ENCODE measurements at regions not wholly inside any gene's neighbourhood (a gene's known extent, or its start where the extent isn't known, plus 50 kb on each side); places are given as distances from the start of the nearest gene placed in this dataset.

DNA sequence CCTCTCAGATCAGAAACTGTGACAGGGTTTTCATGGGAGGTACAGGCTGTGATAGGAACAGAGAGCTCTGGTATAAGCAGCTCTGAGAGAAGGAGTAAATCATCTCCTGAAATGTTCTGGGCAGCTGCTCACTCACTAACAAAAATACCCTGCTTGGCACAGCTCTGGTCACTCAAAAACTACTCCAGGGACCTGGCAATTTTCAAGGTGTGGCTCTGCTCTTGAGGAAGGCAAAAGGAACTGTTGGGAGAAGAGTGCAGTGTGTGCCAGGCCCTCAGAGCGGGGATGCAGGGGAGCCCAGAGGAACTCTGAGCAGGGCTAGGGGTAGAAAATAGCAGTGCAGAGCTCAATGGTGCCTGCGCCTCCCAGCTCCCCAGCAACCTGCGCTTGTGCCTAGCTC is 180.5 kb upstream of the ZBED5 start:
- WGBS, 2 donors: 85 to 91% methylated on average over 3 of the region's 3 CpGs
- H3K9me3 ChIP-seq (ENCODE audit: control insufficient read depth in 4 of 4, insufficient read depth in 3 of 4, low read length in 3 of 4): no peaks in the 10 kb centered on the region
- no peak overlapping the region for H3K4me3 ChIP-seq
- no peak overlapping the region for H3K27ac ChIP-seq (ENCODE audit: low read depth in 1 of 2, low read length in 1 of 2)
- TF ChIP-seq, protein P1, sequence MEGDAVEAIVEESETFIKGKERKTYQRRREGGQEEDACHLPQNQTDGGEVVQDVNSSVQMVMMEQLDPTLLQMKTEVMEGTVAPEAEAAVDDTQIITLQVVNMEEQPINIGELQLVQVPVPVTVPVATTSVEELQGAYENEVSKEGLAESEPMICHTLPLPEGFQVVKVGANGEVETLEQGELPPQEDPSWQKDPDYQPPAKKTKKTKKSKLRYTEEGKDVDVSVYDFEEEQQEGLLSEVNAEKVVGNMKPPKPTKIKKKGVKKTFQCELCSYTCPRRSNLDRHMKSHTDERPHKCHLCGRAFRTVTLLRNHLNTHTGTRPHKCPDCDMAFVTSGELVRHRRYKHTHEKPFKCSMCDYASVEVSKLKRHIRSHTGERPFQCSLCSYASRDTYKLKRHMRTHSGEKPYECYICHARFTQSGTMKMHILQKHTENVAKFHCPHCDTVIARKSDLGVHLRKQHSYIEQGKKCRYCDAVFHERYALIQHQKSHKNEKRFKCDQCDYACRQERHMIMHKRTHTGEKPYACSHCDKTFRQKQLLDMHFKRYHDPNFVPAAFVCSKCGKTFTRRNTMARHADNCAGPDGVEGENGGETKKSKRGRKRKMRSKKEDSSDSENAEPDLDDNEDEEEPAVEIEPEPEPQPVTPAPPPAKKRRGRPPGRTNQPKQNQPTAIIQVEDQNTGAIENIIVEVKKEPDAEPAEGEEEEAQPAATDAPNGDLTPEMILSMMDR (IDR thresholded peaks at IDR 0.05; ENCODE audit: control extremely low read depth, extremely low read depth): no peak
- no peak for DNase-seq
- H3K27me3 ChIP-seq (ENCODE audit: control insufficient read depth in 3 of 3, insufficient read depth in 3 of 3, low read length in 2 of 3): no peaks in the 10 kb centered on the region
- no peak for ATAC-seq (ENCODE audit: insufficient read depth, low FRiP score)
- no peaks in the 10 kb centered on the region for H3K36me3 ChIP-seq (ENCODE audit: control insufficient read depth in 4 of 4, insufficient read depth in 4 of 4, low read length in 4 of 4)
- no peak overlapping the region for H3K9ac ChIP-seq (ENCODE audit: insufficient read depth in 1 of 2, low read length in 2 of 2)
- H3K4me1 ChIP-seq (ENCODE audit: control insufficient read depth in 5 of 5, insufficient read depth in 5 of 5, low read length in 5 of 5): peaks cover 0 to 5% (median 0%) of the 10 kb centered on the region in 5 donors

DNA sequence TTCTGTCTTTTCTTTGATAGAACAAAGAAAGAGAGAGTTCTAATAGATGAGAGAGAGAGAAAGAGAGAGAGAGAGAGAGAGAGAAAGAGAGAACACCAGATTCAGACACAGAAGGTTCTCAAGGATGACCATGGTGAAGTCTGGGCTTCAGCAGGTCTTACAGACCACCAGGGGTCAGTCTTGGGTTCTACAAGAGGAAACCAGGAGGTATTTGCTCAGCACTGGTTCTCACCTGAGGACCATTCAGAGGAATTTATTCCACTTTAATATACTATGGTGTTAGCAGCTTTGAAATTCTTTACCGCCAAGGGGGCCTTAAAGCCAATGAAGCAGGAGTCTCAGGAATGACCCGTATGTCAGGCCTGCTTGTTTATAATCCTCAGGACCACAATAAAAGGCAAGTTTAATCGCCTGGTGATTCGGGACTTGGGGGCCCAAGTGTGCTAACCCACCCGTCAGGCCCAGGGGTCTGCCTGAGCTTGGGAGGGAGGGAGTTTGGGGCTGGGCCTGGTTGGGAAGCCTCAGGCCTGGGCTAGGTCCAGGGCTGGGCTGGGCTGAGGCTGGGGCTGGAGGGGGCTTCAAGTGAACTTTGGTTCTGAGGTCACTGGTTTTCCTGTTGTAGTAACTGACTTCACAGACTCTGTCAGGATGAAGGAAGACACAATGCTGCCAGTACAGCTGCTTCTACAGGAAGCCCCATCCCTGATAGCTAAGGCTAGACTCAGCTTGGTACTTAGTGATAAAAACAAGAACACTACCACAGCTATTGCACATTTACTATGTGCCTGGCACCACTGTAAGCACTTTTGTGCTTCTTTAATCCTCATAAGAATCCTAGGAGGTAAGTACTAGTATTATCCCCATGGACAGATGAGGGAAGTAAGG is 179.2 kb upstream of the ZBED5 start:
- Histone ChIP-seq H3K9me3 (ENCODE audit: control insufficient read depth in 4 of 4, insufficient read depth in 3 of 4, low read length in 3 of 4) (no peaks in the 10 kb centered on the region), H3K27me3 (ENCODE audit: control insufficient read depth in 3 of 3, insufficient read depth in 3 of 3, low read length in 2 of 3) (no peaks in the 10 kb centered on the region), H3K4me3 (no peak overlapping the region), H3K27ac (ENCODE audit: low read depth in 1 of 2, low read length in 1 of 2) (no peak overlapping the region), H3K9ac (ENCODE audit: insufficient read depth in 1 of 2, low read length in 2 of 2) (no peak overlapping the region), H3K36me3 (ENCODE audit: control insufficient read depth in 4 of 4, insufficient read depth in 4 of 4, low read length in 4 of 4) (no peaks in the 10 kb centered on the region), H3K4me1 (ENCODE audit: control insufficient read depth in 5 of 5, insufficient read depth in 5 of 5, low read length in 5 of 5) (peaks cover 0 to 5% (median 0%) of the 10 kb centered on the region in 5 donors)
- 76 to 78% methylated on average over 5 of the region's 5 CpGs for WGBS, 2 donors
- TF ChIP-seq, protein P1 (IDR thresholded peaks at IDR 0.05; ENCODE audit: control extremely low read depth, extremely low read depth): peak; percentile 62
- DNase-seq (peak; percentile 37 to 83 (median 71)), ATAC-seq (ENCODE audit: insufficient read depth, low FRiP score) (peak; percentile 67)

DNA sequence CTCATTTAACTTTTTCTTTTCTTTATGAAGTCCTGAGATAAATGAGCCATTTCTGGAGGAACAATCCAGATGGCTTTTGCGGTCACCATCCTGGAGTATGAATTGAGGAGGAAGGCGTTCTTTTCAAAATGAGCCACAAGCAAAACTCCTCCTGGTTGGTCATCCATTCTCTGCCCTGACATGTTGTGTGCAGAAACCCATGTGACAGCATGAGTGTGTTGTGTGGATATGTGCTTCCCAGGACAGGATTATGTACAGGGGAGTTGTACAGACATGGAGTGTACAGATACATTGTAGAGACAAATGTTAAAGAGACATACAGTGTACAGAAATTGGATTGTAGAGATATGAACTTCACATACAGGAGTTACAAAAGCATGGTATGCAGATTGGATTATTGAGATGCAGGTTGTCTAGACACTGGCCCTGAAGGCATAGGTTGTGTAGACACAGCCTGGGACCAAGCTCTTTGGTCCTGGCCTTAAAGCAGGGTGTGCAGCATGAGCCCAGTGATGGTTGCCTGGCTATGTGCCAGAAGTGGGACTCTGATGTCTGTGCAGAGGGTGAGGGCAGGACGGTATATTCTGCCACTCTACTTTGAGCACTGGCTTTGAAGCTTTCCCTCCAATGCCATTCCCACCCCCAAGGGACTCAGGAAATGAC is 178.5 kb upstream of the ZBED5 start:
- no peaks in the 10 kb centered on the region for H3K9me3 ChIP-seq (ENCODE audit: control insufficient read depth in 4 of 4, insufficient read depth in 3 of 4, low read length in 3 of 4)
- TF ChIP-seq, protein P1 (IDR thresholded peaks at IDR 0.05; ENCODE audit: control extremely low read depth, extremely low read depth): no peak
- peaks cover 0 to 5% (median 0%) of the 10 kb centered on the region in 5 donors for H3K4me1 ChIP-seq (ENCODE audit: control insufficient read depth in 5 of 5, insufficient read depth in 5 of 5, low read length in 5 of 5)
- H3K27me3 ChIP-seq (ENCODE audit: control insufficient read depth in 3 of 3, insufficient read depth in 3 of 3, low read length in 2 of 3): no peaks in the 10 kb centered on the region
- H3K27ac ChIP-seq (ENCODE audit: low read depth in 1 of 2, low read length in 1 of 2): no peak overlapping the region
- no peaks in the 10 kb centered on the region for H3K36me3 ChIP-seq (ENCODE audit: control insufficient read depth in 4 of 4, insufficient read depth in 4 of 4, low read length in 4 of 4)
- no peak overlapping the region for H3K4me3 ChIP-seq
- DNase-seq (no peak), ATAC-seq (ENCODE audit: insufficient read depth, low FRiP score) (no peak)
- WGBS, 2 donors: 85 to 92% methylated on average over 3 of the region's 3 CpGs
- no peak overlapping the region for H3K9ac ChIP-seq (ENCODE audit: insufficient read depth in 1 of 2, low read length in 2 of 2)

All from lung (tissue), 11 donors.